Glutamatergic neuron (in vitro differentiated cells): ENCODE measurements at regions not wholly inside any gene's neighbourhood (a gene's known extent, or its start where the extent isn't known, plus 50 kb on each side); places are given as distances from the start of the nearest gene placed in this dataset.

Experiments
- DNase-seq: peaks from one replicate; pipeline ENCODE4 v3.0.0; 2022
- H3K27ac Mint-ChIP-seq: one replicate; pipeline ENCODE4 v1.8.0; 2020; ENCODE audit warnings: mild to moderate bottlenecking, mixed read lengths, inconsistent platforms; ENCODE audit not compliant: unreplicated experiment
- H3K27me3 Mint-ChIP-seq: one replicate; pipeline ENCODE4 v1.8.0; 2020; ENCODE audit warnings: mild to moderate bottlenecking, moderate library complexity, mixed read lengths, inconsistent platforms; ENCODE audit not compliant: unreplicated experiment
- H3K36me3 Mint-ChIP-seq: one replicate; pipeline ENCODE4 v1.8.0; 2020; ENCODE audit warnings: mild to moderate bottlenecking, mixed read lengths, inconsistent platforms; ENCODE audit not compliant: unreplicated experiment
- H3K4me1 Mint-ChIP-seq: one replicate; pipeline ENCODE4 v1.8.0; 2020; ENCODE audit warnings: mild to moderate bottlenecking, low read depth, mixed read lengths, inconsistent platforms; ENCODE audit not compliant: unreplicated experiment
- H3K4me3 Mint-ChIP-seq: one replicate; pipeline ENCODE4 v1.8.0; 2020; ENCODE audit warnings: mild to moderate bottlenecking, mixed read lengths, inconsistent platforms; ENCODE audit not compliant: unreplicated experiment
- H3K9me3 Mint-ChIP-seq: one replicate; pipeline ENCODE4 v1.8.0; 2020; ENCODE audit warnings: mild to moderate bottlenecking, moderate library complexity, mixed read lengths, inconsistent platforms; ENCODE audit not compliant: unreplicated experiment
- TF ChIP-seq, protein P1 (sequence below): fragments of 200-600 bp; sonication (generic); IDR thresholded peaks from one replicate; pipeline ENCODE4 v1.5.0; 2021; ENCODE audit not compliant: partially characterized antibody, unreplicated experiment

DNA sequence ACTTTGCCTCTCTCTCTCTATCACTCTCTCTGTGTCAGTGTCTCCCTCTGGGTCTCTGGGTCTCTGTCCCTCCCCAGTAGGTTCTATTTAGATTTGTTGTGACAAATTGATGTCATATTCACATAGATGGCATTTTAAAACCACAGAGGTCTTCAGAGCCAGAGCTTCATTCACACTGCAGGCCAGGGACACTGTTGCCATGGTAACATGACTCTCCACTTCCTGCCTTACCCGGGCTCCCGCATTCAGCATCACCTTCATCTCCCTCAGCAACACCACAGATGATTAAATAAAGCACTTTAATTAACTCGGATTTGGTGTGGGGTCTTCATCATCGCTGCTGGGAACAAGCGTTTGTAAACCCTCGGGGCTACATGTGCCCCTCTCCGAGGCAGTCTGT, 132.6 kb downstream of the ETS2 start:
- H3K27me3 Mint-ChIP-seq = peaks cover 5% of the 10 kb centered on the region
- TF ChIP-seq, protein P1, sequence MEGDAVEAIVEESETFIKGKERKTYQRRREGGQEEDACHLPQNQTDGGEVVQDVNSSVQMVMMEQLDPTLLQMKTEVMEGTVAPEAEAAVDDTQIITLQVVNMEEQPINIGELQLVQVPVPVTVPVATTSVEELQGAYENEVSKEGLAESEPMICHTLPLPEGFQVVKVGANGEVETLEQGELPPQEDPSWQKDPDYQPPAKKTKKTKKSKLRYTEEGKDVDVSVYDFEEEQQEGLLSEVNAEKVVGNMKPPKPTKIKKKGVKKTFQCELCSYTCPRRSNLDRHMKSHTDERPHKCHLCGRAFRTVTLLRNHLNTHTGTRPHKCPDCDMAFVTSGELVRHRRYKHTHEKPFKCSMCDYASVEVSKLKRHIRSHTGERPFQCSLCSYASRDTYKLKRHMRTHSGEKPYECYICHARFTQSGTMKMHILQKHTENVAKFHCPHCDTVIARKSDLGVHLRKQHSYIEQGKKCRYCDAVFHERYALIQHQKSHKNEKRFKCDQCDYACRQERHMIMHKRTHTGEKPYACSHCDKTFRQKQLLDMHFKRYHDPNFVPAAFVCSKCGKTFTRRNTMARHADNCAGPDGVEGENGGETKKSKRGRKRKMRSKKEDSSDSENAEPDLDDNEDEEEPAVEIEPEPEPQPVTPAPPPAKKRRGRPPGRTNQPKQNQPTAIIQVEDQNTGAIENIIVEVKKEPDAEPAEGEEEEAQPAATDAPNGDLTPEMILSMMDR = no peak
- DNase-seq = no peak
- no peak overlapping the region for H3K27ac Mint-ChIP-seq
- H3K4me3 Mint-ChIP-seq = no peak overlapping the region
- H3K36me3 Mint-ChIP-seq = no peaks in the 10 kb centered on the region
- H3K4me1 Mint-ChIP-seq = no peaks in the 10 kb centered on the region
- peaks cover 2% of the 10 kb centered on the region for H3K9me3 Mint-ChIP-seq

DNA sequence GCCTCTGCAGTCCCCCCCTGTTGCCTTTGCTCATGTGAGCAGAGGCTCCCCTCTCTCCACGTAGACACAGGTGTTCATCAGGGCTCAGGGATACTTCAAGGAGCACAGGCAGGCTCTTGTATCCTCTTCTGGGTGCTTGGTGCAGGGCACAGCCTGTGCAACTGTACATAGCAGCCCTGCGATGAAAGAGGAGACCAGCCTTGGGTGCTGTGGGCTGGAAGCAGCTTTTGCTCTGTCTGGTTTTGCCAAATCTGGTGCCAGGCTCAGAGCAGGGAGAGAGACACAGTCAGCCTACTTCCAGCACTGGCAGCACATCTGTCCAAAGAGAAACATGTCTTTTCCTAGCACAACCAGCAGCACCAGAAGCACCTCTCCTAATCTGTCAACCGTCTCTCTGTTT, 132.1 kb downstream of the ETS2 start:
- TF ChIP-seq, protein P1 = no peak
- H3K4me3 Mint-ChIP-seq = no peak overlapping the region
- DNase-seq = no peak
- peaks cover 5% of the 10 kb centered on the region for H3K27me3 Mint-ChIP-seq
- H3K9me3 Mint-ChIP-seq = peaks cover 3% of the 10 kb centered on the region
- H3K36me3 Mint-ChIP-seq = no peaks in the 10 kb centered on the region
- no peak overlapping the region for H3K27ac Mint-ChIP-seq
- H3K4me1 Mint-ChIP-seq = no peaks in the 10 kb centered on the region

DNA sequence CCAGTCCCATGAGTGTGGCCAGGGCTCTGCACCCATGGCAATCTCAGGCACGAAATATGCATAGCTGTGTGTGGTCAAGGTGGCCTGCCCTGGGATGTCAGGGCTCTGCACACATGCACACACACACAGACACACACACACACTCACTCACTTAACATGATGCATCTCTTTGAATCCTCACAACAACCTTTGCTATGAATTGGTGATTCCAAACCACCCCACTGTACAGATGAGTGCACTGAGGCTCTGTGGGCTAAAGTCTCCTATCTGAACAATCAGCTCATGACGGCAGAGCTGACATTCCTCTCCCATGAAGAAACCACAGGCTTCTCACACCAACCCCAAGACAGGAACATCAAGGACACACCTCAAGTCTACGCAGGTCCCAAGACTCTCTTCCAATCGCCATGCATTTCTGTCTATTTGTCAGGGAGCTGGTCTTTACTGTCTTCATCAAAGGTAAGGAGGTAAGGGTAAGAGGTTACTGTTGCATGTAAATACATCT, 131.6 kb downstream of the ETS2 start:
- Mint-ChIP-seq H3K9me3 (peaks cover 3% of the 10 kb centered on the region), H3K27me3 (peaks cover 2% of the 10 kb centered on the region), H3K27ac (no peak overlapping the region), H3K36me3 (no peaks in the 10 kb centered on the region), H3K4me1 (no peaks in the 10 kb centered on the region), H3K4me3 (no peak overlapping the region)
- TF ChIP-seq, protein P1 = no peak
- DNase-seq = no peak

DNA sequence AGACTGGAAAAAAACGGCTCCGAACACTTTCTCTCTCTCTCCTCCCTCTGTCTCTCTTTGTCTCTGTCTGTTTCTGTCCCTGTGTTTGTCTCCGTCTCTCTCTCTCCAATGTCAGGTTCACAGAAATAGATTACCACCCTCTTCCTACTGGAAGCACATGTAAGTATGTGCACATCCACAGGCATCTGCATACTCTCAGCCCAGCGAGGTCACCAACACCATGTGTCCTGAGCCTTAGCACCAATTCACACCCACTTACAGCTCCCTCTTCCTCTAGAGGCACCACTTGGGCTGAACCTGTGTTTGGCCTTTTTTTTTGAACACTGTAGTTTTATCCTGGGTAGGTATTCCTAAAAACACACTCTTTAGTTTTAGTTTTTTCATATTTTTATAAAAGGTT, 130.5 kb downstream of the ETS2 start:
- Mint-ChIP-seq H3K36me3 (no peaks in the 10 kb centered on the region), H3K27ac (no peak overlapping the region), H3K4me1 (no peaks in the 10 kb centered on the region), H3K4me3 (no peak overlapping the region), H3K9me3 (peaks cover 2% of the 10 kb centered on the region), H3K27me3 (peaks cover 2% of the 10 kb centered on the region)
- TF ChIP-seq, protein P1 = no peak
- no peak for DNase-seq

DNA sequence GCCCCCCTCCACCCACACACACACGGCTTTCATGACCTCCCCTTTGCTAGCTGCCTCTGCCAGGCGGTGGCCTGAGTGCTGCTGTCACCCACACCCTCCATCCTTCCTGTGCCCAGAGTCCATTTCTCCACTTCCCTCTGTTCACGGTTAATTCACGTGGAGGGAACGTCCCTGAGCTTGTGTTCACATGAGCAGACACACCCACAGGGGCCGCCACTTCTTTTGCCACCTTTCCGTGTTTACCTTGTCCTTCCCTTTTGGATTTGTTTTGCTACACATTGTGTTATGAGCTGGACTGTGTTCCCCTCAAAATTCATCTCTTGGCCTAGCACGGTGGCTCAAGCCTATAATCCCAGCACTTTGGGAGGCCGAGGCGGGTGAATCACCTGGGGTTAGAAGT, 128.0 kb downstream of the ETS2 start:
- Mint-ChIP-seq H3K4me1 (no peaks in the 10 kb centered on the region), H3K4me3 (no peak overlapping the region)

More for the DNA sequence above, 128.0 kb downstream of the ETS2 start:
- Mint-ChIP-seq H3K36me3 (peaks cover 8% of the 10 kb centered on the region), H3K27ac (no peak overlapping the region), H3K27me3 (peaks cover 2% of the 10 kb centered on the region), H3K9me3 (peaks cover 2% of the 10 kb centered on the region)
- DNase-seq = no peak
- TF ChIP-seq, protein P1 = no peak
